SK-N-SH treated with all-trans-retinoic acid at 6 μM for 48 hours (cell line): ENCODE measurements at regions not wholly inside any gene's neighbourhood (a gene's known extent, or its start where the extent isn't known, plus 50 kb on each side); places are given as distances from the start of the nearest gene placed in this dataset.

Experiments used
- ATAC-seq: fragments of 200-7000 bp; cut with Tn5 transposase; 3 replicates; pipeline ENCODE4 v1.9.1; 2020; ENCODE audit warnings: mild to moderate bottlenecking, moderate library complexity
- ARNTL ChIP-seq: fragments of 450-650 bp; formaldehyde crosslinking; IDR thresholded peaks from 2 replicates; pipeline ENCODE4 v1.5.0; 2020; ENCODE audit warnings: low read depth, mild to moderate bottlenecking, moderate library complexity, borderline replicate concordance
- BACH2 ChIP-seq: fragments of 250-450 bp; sonication (Bioruptor Pico); IDR thresholded peaks from 2 replicates; pipeline ENCODE4 v1.9.0; 2021; ENCODE audit warnings: mild to moderate bottlenecking, borderline replicate concordance
- CREB5 ChIP-seq: fragments of 250-450 bp; sonication (Bioruptor Pico); IDR thresholded peaks from 2 replicates; pipeline ENCODE4 v1.5.1; 2020; ENCODE audit warnings: low read depth, mild to moderate bottlenecking, moderate library complexity
- CSDC2 ChIP-seq: fragments of 250-450 bp; sonication (Bioruptor Pico); IDR thresholded peaks from 2 replicates; pipeline ENCODE4 v1.5.0; 2020; ENCODE audit warnings: mild to moderate bottlenecking, moderate library complexity
- CSRNP3 ChIP-seq: fragments of 250-450 bp; sonication (Bioruptor Pico); IDR thresholded peaks from 2 replicates; pipeline ENCODE4 v1.5.1; 2021; ENCODE audit warnings: mild to moderate bottlenecking, moderate library complexity
- ESRRG ChIP-seq: fragments of 250-450 bp; sonication (Bioruptor Pico); IDR thresholded peaks from 2 replicates; pipeline ENCODE4 v1.6.1; 2021; ENCODE audit warnings: mild to moderate bottlenecking
- GLIS3 ChIP-seq: fragments of 250-450 bp; sonication (Bioruptor Pico); IDR thresholded peaks from 2 replicates; pipeline ENCODE4 v1.5.0; 2020; ENCODE audit warnings: mild to moderate bottlenecking, moderate library complexity
- ISL1 ChIP-seq: fragments of 250-450 bp; sonication (Bioruptor Pico); IDR thresholded peaks from 2 replicates; pipeline ENCODE4 v2.1.2; 2022; ENCODE audit warnings: mild to moderate bottlenecking, moderate library complexity
- OSR1 ChIP-seq: fragments of 250-450 bp; sonication (Bioruptor Pico); IDR thresholded peaks from 2 replicates; pipeline ENCODE4 v1.8.0; 2022; ENCODE audit warnings: moderate library complexity, mild to moderate bottlenecking, inconsistent platforms
- PATZ1 ChIP-seq: fragments of 250-450 bp; sonication (Bioruptor Pico); IDR thresholded peaks from 2 replicates; pipeline ENCODE4 v1.8.0; 2020; ENCODE audit warnings: mild to moderate bottlenecking, moderate library complexity, borderline replicate concordance
- POU6F1 ChIP-seq: fragments of 250-450 bp; sonication (Bioruptor Pico); IDR thresholded peaks from 2 replicates; pipeline ENCODE4 v1.8.0; 2021; ENCODE audit warnings: low read depth, mild to moderate bottlenecking, moderate library complexity, borderline replicate concordance
- PPARA ChIP-seq: fragments of 250-450 bp; sonication (Bioruptor Pico); IDR thresholded peaks from 2 replicates; pipeline ENCODE4 v1.5.0; 2020; ENCODE audit warnings: mild to moderate bottlenecking, borderline replicate concordance
- RARB ChIP-seq: fragments of 250-450 bp; sonication (Bioruptor Pico); IDR thresholded peaks from 2 replicates; pipeline ENCODE4 v1.8.0; 2021; ENCODE audit warnings: mild to moderate bottlenecking, moderate library complexity
- SNAI2 ChIP-seq: fragments of 250-450 bp; sonication (Bioruptor Pico); IDR thresholded peaks from 2 replicates; pipeline ENCODE4 v1.5.0; 2020; ENCODE audit warnings: mild to moderate bottlenecking, moderate library complexity
- TCF4 ChIP-seq: fragments of 250-450 bp; sonication (Bioruptor Pico); IDR thresholded peaks from 2 replicates; pipeline ENCODE4 v1.8.0; 2021; ENCODE audit warnings: mild to moderate bottlenecking, moderate library complexity, borderline replicate concordance
- TOX ChIP-seq: fragments of 250-450 bp; sonication (Bioruptor Pico); IDR thresholded peaks from 2 replicates; pipeline ENCODE4 v1.8.0; 2021; ENCODE audit warnings: mild to moderate bottlenecking, moderate library complexity, borderline replicate concordance
- TSHZ2 ChIP-seq: fragments of 250-450 bp; sonication (Bioruptor Pico); IDR thresholded peaks from 2 replicates; pipeline ENCODE4 v1.5.0; 2020; ENCODE audit warnings: mild to moderate bottlenecking, moderate library complexity
- ZFP30 ChIP-seq: fragments of 450-650 bp; formaldehyde crosslinking; IDR thresholded peaks from 2 replicates; pipeline ENCODE4 v1.5.0; 2022; ENCODE audit warnings: mild to moderate bottlenecking, moderate library complexity
- ZNF565 ChIP-seq: fragments of 450-650 bp; formaldehyde crosslinking; conservative IDR thresholded peaks from 2 replicates; pipeline ENCODE4 v1.5.0; 2020; ENCODE audit warnings: low read depth, mild to moderate bottlenecking, moderate library complexity
- ZNF70 ChIP-seq: fragments of 450-650 bp; formaldehyde crosslinking; IDR thresholded peaks from 2 replicates; pipeline ENCODE4 v1.5.0; 2020; ENCODE audit warnings: mild to moderate bottlenecking, moderate library complexity

GRCh38 chr2:220985561-220985960 is 586.5 kb downstream of the EPHA4 start:
- no peak for ATAC-seq
- TF ChIP-seq ZFP30 (CRISPR knock-in tag) (no peak), TOX (CRISPR knock-in tag) (no peak), ZNF70 (no peak), ARNTL (CRISPR knock-in tag) (no peak), ISL1 (CRISPR knock-in tag) (no peak), ZNF565 (CRISPR knock-in tag) (no peak), POU6F1 (CRISPR knock-in tag) (no peak), CSDC2 (CRISPR knock-in tag) (no peak), ESRRG (CRISPR knock-in tag) (no peak), CREB5 (CRISPR knock-in tag) (no peak), PPARA (no peak)
- TF ChIP-seq, all 23 proteins: peak for 0

- TF ChIP-seq ZNF70 = no peak
- no peak for TF ChIP-seq POU6F1 (CRISPR knock-in tag)
- TF ChIP-seq PATZ1 = no peak
- no peak for TF ChIP-seq TCF4 (CRISPR knock-in tag)
- TF ChIP-seq SNAI2 = no peak
- no peak for TF ChIP-seq ISL1 (CRISPR knock-in tag)
- no peak for TF ChIP-seq BACH2 (CRISPR knock-in tag)
- TF ChIP-seq TOX (CRISPR knock-in tag) = no peak
- TF ChIP-seq ZFP30 (CRISPR knock-in tag) = no peak
- no peak for TF ChIP-seq ZNF565 (CRISPR knock-in tag)
- TF ChIP-seq GLIS3 (CRISPR knock-in tag) = no peak
- TF ChIP-seq TSHZ2 = no peak
- no peak for TF ChIP-seq CSRNP3 (CRISPR knock-in tag)
- no peak for TF ChIP-seq OSR1
- no peak for TF ChIP-seq RARB (CRISPR knock-in tag)
- TF ChIP-seq ARNTL (CRISPR knock-in tag) = no peak
- ATAC-seq = no peak
Observed at GRCh38 chr2:220987839-220988238, 584.3 kb downstream of the EPHA4 start.

GRCh38 chr2:220991972-220992371 is 580.1 kb downstream of the EPHA4 start:
- no peak for ATAC-seq
- TF ChIP-seq ZNF565 (CRISPR knock-in tag) (no peak), PPARA (no peak), ESRRG (CRISPR knock-in tag) (no peak), GLIS3 (CRISPR knock-in tag) (no peak), ARNTL (CRISPR knock-in tag) (no peak), TOX (CRISPR knock-in tag) (no peak), TCF4 (CRISPR knock-in tag) (no peak), ZNF70 (no peak), BACH2 (CRISPR knock-in tag) (no peak), RARB (CRISPR knock-in tag) (no peak), TSHZ2 (no peak), CREB5 (CRISPR knock-in tag) (no peak)
